ENCODE measurements at regions not wholly inside any gene's neighbourhood (a gene's known extent, or its start where the extent isn't known, plus 50 kb on each side); places are given as distances from the start of the nearest gene placed in this dataset.

DNA sequence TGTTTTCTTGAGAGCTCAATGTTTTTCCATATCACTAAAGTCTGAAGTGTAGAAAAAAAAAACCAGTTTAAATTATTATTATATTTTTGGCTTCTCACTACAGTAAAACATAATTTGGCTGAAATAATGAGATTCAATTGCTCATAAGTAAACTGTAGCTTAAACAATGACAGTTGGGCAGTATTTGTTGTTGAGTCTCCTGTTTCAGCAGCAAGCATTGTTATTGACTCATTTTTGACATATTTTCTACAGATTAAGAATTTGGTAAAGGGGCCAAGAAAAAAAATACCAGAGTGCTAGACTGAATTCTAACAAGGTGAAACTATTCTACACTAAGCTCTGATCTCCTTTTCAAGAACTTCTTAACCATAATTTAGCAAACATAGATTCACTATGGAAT is 2070.4 kb upstream of the CELF4 start:
- Mint-ChIP-seq H3K27me3 (ENCODE audit: insufficient read depth, low read depth, poor library complexity) (peaks cover 2% of the 10 kb centered on the region), H3K27ac (no peak overlapping the region), H3K4me1 (peaks cover 11% of the 10 kb centered on the region; the same call in 2 of the 3 replicates), H3K9me3 (no peaks in the 10 kb centered on the region), H3K4me3 (no peak overlapping the region), H3K36me3 (ENCODE audit: low read depth) (no peaks in the 10 kb centered on the region)
- Histone ChIP-seq H3K4me2 (no peak overlapping the region), H3K79me2 (replicated peaks; ENCODE audit: insufficient read depth) (no peaks in the 10 kb centered on the region), H4K20me1 (replicated peaks; ENCODE audit: insufficient read depth) (no peaks in the 10 kb centered on the region), H3K27ac (ENCODE audit: low read depth) (no peak overlapping the region), H3K36me3 (ENCODE audit: insufficient read depth) (no peaks in the 10 kb centered on the region), H3K27me3 (ENCODE audit: insufficient read depth) (no peaks in the 10 kb centered on the region), H2AFZ (no peak overlapping the region), H3K4me3 (no peak overlapping the region), H3K9me2 (ENCODE audit: insufficient read depth) (no peaks in the 10 kb centered on the region), H3K4me1 (ENCODE audit: insufficient read depth) (peaks cover 4% of the 10 kb centered on the region), H3F3A (replicated peaks; ENCODE audit: low read depth) (no peaks in the 10 kb centered on the region)
- ATAC-seq (no peak), DNase-seq (ENCODE audit: low spot score) (no peak)
- TF ChIP-seq EZH2 (IDR thresholded peaks at IDR 0.05; ENCODE audit: low read depth, unreplicated experiment) (no peak), NANOG (IDR thresholded peaks at IDR 0.05; ENCODE audit: borderline replicate concordance) (no peak), ETS1 (IDR thresholded peaks at IDR 0.05) (no peak), ZNF114 (CRISPR knock-in tag; IDR thresholded peaks at IDR 0.05) (no peak), CTCF (conservative IDR thresholded peaks at IDR 0.05; ENCODE audit: low read depth in 2 of 2) (no peak), JUNB (IDR thresholded peaks at IDR 0.05; ENCODE audit: unreplicated experiment) (no peak), EZH2phosphoT487 (IDR thresholded peaks at IDR 0.05; ENCODE audit: unreplicated experiment) (no peak), CREB1 (CRISPR knock-in tag; IDR thresholded peaks at IDR 0.05; ENCODE audit: low read depth) (no peak), STAT1 (IDR thresholded peaks at IDR 0.05; ENCODE audit: unreplicated experiment) (no peak)
- TF ChIP-seq, protein P1, sequence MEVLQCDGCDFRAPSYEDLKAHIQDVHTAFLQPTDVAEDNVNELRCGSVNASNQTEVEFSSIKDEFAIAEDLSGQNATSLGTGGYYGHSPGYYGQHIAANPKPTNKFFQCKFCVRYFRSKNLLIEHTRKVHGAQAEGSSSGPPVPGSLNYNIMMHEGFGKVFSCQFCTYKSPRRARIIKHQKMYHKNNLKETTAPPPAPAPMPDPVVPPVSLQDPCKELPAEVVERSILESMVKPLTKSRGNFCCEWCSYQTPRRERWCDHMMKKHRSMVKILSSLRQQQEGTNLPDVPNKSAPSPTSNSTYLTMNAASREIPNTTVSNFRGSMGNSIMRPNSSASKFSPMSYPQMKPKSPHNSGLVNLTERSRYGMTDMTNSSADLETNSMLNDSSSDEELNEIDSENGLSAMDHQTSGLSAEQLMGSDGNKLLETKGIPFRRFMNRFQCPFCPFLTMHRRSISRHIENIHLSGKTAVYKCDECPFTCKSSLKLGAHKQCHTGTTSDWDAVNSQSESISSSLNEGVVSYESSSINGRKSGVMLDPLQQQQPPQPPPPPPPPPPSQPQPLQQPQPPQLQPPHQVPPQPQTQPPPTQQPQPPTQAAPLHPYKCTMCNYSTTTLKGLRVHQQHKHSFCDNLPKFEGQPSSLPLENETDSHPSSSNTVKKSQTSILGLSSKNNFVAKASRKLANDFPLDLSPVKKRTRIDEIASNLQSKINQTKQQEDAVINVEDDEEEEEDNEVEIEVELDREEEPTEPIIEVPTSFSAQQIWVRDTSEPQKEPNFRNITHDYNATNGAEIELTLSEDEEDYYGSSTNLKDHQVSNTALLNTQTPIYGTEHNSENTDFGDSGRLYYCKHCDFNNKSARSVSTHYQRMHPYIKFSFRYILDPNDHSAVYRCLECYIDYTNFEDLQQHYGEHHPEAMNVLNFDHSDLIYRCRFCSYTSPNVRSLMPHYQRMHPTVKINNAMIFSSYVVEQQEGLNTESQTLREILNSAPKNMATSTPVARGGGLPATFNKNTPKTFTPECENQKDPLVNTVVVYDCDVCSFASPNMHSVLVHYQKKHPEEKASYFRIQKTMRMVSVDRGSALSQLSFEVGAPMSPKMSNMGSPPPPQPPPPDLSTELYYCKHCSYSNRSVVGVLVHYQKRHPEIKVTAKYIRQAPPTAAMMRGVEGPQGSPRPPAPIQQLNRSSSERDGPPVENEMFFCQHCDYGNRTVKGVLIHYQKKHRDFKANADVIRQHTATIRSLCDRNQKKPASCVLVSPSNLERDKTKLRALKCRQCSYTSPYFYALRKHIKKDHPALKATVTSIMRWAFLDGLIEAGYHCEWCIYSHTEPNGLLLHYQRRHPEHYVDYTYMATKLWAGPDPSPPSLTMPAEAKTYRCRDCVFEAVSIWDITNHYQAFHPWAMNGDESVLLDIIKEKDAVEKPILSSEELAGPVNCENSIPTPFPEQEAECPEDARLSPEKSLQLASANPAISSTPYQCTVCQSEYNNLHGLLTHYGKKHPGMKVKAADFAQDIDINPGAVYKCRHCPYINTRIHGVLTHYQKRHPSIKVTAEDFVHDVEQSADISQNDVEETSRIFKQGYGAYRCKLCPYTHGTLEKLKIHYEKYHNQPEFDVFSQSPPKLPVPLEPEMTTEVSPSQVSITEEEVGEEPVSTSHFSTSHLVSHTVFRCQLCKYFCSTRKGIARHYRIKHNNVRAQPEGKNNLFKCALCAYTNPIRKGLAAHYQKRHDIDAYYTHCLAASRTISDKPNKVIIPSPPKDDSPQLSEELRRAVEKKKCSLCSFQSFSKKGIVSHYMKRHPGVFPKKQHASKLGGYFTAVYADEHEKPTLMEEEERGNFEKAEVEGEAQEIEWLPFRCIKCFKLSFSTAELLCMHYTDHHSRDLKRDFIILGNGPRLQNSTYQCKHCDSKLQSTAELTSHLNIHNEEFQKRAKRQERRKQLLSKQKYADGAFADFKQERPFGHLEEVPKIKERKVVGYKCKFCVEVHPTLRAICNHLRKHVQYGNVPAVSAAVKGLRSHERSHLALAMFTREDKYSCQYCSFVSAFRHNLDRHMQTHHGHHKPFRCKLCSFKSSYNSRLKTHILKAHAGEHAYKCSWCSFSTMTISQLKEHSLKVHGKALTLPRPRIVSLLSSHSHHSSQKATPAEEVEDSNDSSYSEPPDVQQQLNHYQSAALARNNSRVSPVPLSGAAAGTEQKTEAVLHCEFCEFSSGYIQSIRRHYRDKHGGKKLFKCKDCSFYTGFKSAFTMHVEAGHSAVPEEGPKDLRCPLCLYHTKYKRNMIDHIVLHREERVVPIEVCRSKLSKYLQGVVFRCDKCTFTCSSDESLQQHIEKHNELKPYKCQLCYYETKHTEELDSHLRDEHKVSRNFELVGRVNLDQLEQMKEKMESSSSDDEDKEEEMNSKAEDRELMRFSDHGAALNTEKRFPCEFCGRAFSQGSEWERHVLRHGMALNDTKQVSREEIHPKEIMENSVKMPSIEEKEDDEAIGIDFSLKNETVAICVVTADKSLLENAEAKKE (CRISPR knock-in tag; IDR thresholded peaks at IDR 0.05) = no peak

Data from GM23338 (cell line).